GM18951 (cell line): ENCODE measurements at regions not wholly inside any gene's neighbourhood (a gene's known extent, or its start where the extent isn't known, plus 50 kb on each side); places are given as distances from the start of the nearest gene placed in this dataset.
"Not testable (repeated sequence)": the region's sequence is repeated elsewhere in the genome, so short reads cannot be mapped to it uniquely, and the experiment has no call there.

Experiments used
- POLR2A ChIP-seq: IDR thresholded peaks from 4 replicates; pipeline ENCODE4 v1.6.1; 2011; ENCODE audit warnings: mild to moderate bottlenecking; ENCODE audit not compliant: insufficient read length, insufficient read depth; ENCODE audit errors: extremely low read depth
- in situ Hi-C: fragments of 300-500 bp; cut with MboI; formaldehyde crosslinking; loops from one replicate; pipeline ENCODE4 v1.12.0; 2022; ENCODE audit warnings: low sequenced_read_pairs, mixed read lengths, inconsistent platforms; ENCODE audit not compliant: unreplicated experiment

- TF ChIP-seq POLR2A: no peak
- in situ Hi-C loops: no loop called here
These were observed 365.1 kb upstream of the PRR16 start for GRCh38 chr5:120098902-120099535.

- TF ChIP-seq POLR2A: no peak
- in situ Hi-C loops: no loop called here
These were observed 362.3 kb upstream of the PRR16 start for GRCh38 chr5:120101771-120102170.

GRCh38 chr5:120103495-120103894 is 360.6 kb upstream of the PRR16 start:
- in situ Hi-C loops: no loop called here
- TF ChIP-seq POLR2A: no peak

- TF ChIP-seq POLR2A: no peak
- in situ Hi-C loops: no loop called here
These were observed 357.1 kb upstream of the PRR16 start for GRCh38 chr5:120106912-120107525.

GRCh38 chr5:120108586-120109248 is 355.4 kb upstream of the PRR16 start:
- in situ Hi-C loops: no loop called here
- TF ChIP-seq POLR2A: no peak

GRCh38 chr5:120122703-120123102 is 341.4 kb upstream of the PRR16 start:
- in situ Hi-C loops: no loop called here
- no peak for TF ChIP-seq POLR2A

GRCh38 chr5:120124031-120124430 is 340.1 kb upstream of the PRR16 start:
- in situ Hi-C loops: no loop called here
- TF ChIP-seq POLR2A: no peak

- in situ Hi-C loops: no loop called here
- no peak for TF ChIP-seq POLR2A
These were observed 339.1 kb upstream of the PRR16 start for GRCh38 chr5:120124961-120125360.

GRCh38 chr5:120132347-120132746 is 331.8 kb upstream of the PRR16 start:
- in situ Hi-C loops: not testable (repeated sequence)

- no peak for TF ChIP-seq POLR2A
- in situ Hi-C loops: no loop called here
These were observed 329.2 kb upstream of the PRR16 start for GRCh38 chr5:120134944-120135343.

- in situ Hi-C loops: no loop called here
- TF ChIP-seq POLR2A: no peak
These were observed 326.5 kb upstream of the PRR16 start for GRCh38 chr5:120137582-120137981.

- no peak for TF ChIP-seq POLR2A
- in situ Hi-C loops: no loop called here
These were observed 325.1 kb upstream of the PRR16 start for GRCh38 chr5:120139039-120139438.

GRCh38 chr5:120140501-120140900 is 323.6 kb upstream of the PRR16 start:
- in situ Hi-C loops: no loop called here
- TF ChIP-seq POLR2A: no peak

GRCh38 chr5:120141076-120141475 is 323.0 kb upstream of the PRR16 start:
- no peak for TF ChIP-seq POLR2A
- in situ Hi-C loops: no loop called here
